VCaP (cell line): ENCODE measurements at regions not wholly inside any gene's neighbourhood (a gene's known extent, or its start where the extent isn't known, plus 50 kb on each side); places are given as distances from the start of the nearest gene placed in this dataset.

ENCODE experiments used
- H3K27ac ChIP-seq: fragments of 450-650 bp; 2 replicates; pipeline ENCODE4 v1.5.1; 2017
- CTCF ChIP-seq: fragments of 450-650 bp; conservative IDR thresholded peaks from 2 replicates; pipeline ENCODE4 v1.5.1; 2017; ENCODE audit warnings: mild to moderate bottlenecking, moderate library complexity

GRCh38 chr9:103803245-103803644, 290.9 kb upstream of the SMC2 start:
- H3K27ac ChIP-seq = no peak overlapping the region
- no peak for TF ChIP-seq CTCF

DNA sequence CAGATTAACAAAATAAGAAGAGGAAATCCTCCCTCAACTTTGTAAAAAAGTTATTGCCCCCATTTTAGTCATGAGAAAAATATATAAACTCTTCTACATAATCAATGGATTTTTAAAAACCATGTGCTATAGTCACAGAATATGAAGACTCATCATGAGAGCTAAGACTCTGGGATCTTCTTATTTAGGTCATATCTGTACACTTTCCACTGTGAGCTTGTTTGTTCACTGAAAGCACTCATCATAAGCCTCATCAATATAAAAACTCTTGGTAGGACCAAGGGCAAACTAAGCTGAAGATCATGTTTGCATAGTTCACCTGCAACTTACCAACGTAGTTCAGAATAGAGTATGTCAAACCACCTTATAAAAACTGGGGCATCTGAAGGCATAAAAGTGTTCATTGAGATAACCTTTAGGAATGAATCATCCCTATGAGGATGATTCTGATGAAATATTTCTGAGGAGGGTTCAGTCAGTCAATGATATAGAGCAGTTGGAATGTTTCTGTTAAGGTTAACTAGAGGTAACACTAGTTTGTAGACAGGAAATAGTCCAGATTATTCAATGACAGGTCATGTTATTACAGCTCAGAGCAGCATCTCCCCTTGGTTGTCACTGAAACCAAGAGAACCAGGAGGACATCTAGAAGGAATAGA, 289.9 kb upstream of the SMC2 start:
- no peak for TF ChIP-seq CTCF
- H3K27ac ChIP-seq = no peak overlapping the region

DNA sequence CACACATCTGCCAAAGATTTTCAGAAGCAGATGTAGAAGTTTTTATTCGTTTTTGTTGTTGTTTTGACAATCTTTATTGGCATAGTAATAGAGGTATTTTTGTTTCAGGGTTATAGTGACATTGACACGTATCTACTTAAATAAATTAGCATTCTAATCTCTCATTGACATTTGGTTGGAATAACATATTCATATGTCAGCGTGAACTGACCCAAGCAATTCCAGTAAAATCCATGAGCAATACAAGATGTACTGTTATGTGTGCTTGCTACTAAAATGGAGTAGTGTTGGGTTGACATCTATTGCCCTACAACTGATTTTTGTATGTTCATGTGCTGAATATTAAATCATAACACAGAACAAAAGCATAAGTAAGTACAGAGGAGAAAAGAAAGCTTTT, 284.4 kb upstream of the SMC2 start:
- TF ChIP-seq CTCF = no peak
- H3K27ac ChIP-seq = no peak overlapping the region

- no peak overlapping the region for H3K27ac ChIP-seq
- TF ChIP-seq CTCF = no peak
Measured at GRCh38 chr9:103811462-103811861, 282.6 kb upstream of the SMC2 start.

- TF ChIP-seq CTCF = no peak
- H3K27ac ChIP-seq = no peak overlapping the region
Measured at GRCh38 chr9:103816146-103816545, 278.0 kb upstream of the SMC2 start.

DNA sequence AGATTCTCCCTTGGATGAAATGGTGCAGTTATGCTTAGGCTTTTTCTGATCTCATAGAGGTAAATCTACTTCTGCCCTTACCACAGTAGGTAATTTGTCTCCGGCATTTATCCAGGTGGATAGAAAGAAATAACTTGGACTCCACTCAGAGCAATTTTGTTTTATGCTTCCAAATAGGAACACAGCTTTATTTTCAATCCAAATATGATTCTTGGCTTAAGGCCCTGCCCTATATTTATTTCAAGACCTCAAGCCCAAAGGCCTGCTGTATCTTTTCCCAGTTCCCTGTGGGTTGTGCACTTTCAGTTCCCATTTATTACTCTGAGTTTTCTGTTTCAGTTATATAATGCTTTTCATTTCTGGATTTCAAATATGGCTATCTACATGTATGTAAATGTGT, 274.2 kb upstream of the SMC2 start:
- TF ChIP-seq CTCF = no peak
- H3K27ac ChIP-seq = no peak overlapping the region

GRCh38 chr9:103821115-103821514, 273.0 kb upstream of the SMC2 start:
- TF ChIP-seq CTCF = no peak
- no peak overlapping the region for H3K27ac ChIP-seq
